ENCODE measurements at regions not wholly inside any gene's neighbourhood (a gene's known extent, or its start where the extent isn't known, plus 50 kb on each side); places are given as distances from the start of the nearest gene placed in this dataset.
"Not testable (repeated sequence)": the region's sequence is repeated elsewhere in the genome, so short reads cannot be mapped to it uniquely, and the experiment has no call there.

DNA sequence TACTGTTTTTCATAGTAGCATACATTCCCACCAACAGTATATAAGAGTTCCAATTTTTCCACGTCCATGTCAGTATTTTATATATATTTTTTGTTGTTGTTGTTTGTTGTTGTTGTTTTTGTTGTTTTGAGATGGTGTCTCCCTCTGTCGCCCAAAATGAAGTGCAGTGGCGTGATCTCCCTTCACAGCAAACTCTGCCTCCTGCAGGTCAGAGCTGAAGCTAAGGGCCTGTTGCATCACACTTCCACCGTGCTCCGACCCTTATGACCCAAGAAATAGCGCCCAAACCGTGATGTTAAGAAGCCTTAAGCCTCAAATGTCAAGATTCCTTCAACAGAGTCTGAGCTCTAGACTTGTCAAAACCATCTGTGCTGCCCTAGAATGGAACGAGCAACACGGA, 2032.3 kb downstream of the MRPL39 start:
- intact Hi-C loops (cut with micrococcal nuclease; ENCODE audit: unreplicated experiment): no loop called here
- CTCF ChIA-PET: no interaction called here
- H3K4me3 Mint-ChIP-seq (ENCODE audit: low read depth, unreplicated experiment): no peak overlapping the region
- TF ChIP-seq, protein P1, sequence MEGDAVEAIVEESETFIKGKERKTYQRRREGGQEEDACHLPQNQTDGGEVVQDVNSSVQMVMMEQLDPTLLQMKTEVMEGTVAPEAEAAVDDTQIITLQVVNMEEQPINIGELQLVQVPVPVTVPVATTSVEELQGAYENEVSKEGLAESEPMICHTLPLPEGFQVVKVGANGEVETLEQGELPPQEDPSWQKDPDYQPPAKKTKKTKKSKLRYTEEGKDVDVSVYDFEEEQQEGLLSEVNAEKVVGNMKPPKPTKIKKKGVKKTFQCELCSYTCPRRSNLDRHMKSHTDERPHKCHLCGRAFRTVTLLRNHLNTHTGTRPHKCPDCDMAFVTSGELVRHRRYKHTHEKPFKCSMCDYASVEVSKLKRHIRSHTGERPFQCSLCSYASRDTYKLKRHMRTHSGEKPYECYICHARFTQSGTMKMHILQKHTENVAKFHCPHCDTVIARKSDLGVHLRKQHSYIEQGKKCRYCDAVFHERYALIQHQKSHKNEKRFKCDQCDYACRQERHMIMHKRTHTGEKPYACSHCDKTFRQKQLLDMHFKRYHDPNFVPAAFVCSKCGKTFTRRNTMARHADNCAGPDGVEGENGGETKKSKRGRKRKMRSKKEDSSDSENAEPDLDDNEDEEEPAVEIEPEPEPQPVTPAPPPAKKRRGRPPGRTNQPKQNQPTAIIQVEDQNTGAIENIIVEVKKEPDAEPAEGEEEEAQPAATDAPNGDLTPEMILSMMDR (IDR thresholded peaks at IDR 0.05; ENCODE audit: unreplicated experiment): no peak
- no TSS peak for BruUV-seq (replicated peaks)
- no peaks in the 10 kb centered on the region for H3K27me3 Mint-ChIP-seq (ENCODE audit: unreplicated experiment)
- H3K9me3 Mint-ChIP-seq (ENCODE audit: low read depth, unreplicated experiment): peaks cover 5% of the 10 kb centered on the region
- H3K36me3 Mint-ChIP-seq (ENCODE audit: insufficient read depth, unreplicated experiment): no peaks in the 10 kb centered on the region
- DNase-seq: no peak
- H3K27ac Mint-ChIP-seq (ENCODE audit: unreplicated experiment): no peak overlapping the region
- no peaks in the 10 kb centered on the region for H3K4me1 Mint-ChIP-seq (ENCODE audit: low read depth, unreplicated experiment)

DNA sequence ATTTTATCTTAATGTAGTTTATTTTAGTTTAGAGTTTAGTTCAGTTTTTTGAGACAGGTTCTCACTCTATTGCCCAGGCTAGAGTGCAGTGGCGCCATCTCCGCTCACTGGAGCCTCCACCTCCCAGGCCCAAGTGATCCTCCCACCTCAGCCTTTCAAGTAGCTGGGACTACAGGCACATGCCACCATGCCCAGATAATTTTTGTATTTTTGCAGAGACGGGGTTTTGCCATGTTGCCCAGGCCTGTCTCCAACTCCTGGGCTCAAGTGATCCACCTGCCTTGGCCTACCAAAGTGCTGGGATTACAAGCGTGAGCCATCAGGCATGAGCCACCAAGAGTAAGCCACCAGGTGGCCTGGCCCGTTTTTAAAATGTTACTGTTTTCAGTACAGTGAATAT, 2058.4 kb downstream of the MRPL39 start:
- CTCF ChIA-PET; H3K9me3 Mint-ChIP-seq (ENCODE audit: low read depth, unreplicated experiment); H3K4me1 Mint-ChIP-seq (ENCODE audit: low read depth, unreplicated experiment); DNase-seq; H3K27ac Mint-ChIP-seq (ENCODE audit: unreplicated experiment); H3K27me3 Mint-ChIP-seq (ENCODE audit: unreplicated experiment); intact Hi-C loops (cut with micrococcal nuclease; ENCODE audit: unreplicated experiment); H3K4me3 Mint-ChIP-seq (ENCODE audit: low read depth, unreplicated experiment); BruUV-seq (replicated peaks); H3K36me3 Mint-ChIP-seq (ENCODE audit: insufficient read depth, unreplicated experiment): not testable (repeated sequence)

- Mint-ChIP-seq H3K4me1 (ENCODE audit: low read depth, unreplicated experiment) (no peaks in the 10 kb centered on the region), H3K27ac (ENCODE audit: unreplicated experiment) (no peak overlapping the region), H3K27me3 (ENCODE audit: unreplicated experiment) (no peaks in the 10 kb centered on the region), H3K4me3 (ENCODE audit: low read depth, unreplicated experiment) (no peak overlapping the region), H3K9me3 (ENCODE audit: low read depth, unreplicated experiment) (no peaks in the 10 kb centered on the region), H3K36me3 (ENCODE audit: insufficient read depth, unreplicated experiment) (no peaks in the 10 kb centered on the region)
- no peak for DNase-seq
- CTCF ChIA-PET: no interaction called here
- TF ChIP-seq, protein P1 (IDR thresholded peaks at IDR 0.05; ENCODE audit: unreplicated experiment): no peak
- no TSS peak for BruUV-seq (replicated peaks)
- intact Hi-C loops (cut with micrococcal nuclease; ENCODE audit: unreplicated experiment): no loop called here
Measured at GRCh38 chr21:23543333-23543732, 2063.9 kb downstream of the MRPL39 start.

DNA sequence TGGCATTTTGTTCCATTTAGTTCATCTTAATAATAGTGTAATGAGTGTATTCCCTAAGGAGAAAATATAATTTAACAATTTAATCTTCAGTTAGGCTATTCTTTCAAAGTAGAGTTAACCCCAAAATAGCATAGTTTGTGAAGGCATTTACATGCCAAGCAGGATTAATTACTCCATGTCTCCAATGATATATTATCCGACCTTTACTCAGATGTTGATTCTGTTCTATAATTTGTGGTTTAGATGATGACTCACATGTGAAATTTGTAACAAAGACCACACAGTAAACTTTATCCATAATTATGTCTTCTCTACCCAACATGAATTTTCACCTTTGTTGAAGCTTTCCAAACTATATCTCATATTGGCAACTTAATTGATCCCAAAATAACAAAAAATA, 2065.2 kb downstream of the MRPL39 start:
- TF ChIP-seq, protein P1 (IDR thresholded peaks at IDR 0.05; ENCODE audit: unreplicated experiment): no peak
- no peak for DNase-seq
- Mint-ChIP-seq H3K4me3 (ENCODE audit: low read depth, unreplicated experiment) (no peak overlapping the region), H3K27me3 (ENCODE audit: unreplicated experiment) (no peaks in the 10 kb centered on the region), H3K27ac (ENCODE audit: unreplicated experiment) (no peak overlapping the region), H3K36me3 (ENCODE audit: insufficient read depth, unreplicated experiment) (no peaks in the 10 kb centered on the region), H3K4me1 (ENCODE audit: low read depth, unreplicated experiment) (no peaks in the 10 kb centered on the region), H3K9me3 (ENCODE audit: low read depth, unreplicated experiment) (no peaks in the 10 kb centered on the region)
- intact Hi-C loops (cut with micrococcal nuclease; ENCODE audit: unreplicated experiment): no loop called here
- BruUV-seq (replicated peaks): no TSS peak
- CTCF ChIA-PET: no interaction called here

DNA sequence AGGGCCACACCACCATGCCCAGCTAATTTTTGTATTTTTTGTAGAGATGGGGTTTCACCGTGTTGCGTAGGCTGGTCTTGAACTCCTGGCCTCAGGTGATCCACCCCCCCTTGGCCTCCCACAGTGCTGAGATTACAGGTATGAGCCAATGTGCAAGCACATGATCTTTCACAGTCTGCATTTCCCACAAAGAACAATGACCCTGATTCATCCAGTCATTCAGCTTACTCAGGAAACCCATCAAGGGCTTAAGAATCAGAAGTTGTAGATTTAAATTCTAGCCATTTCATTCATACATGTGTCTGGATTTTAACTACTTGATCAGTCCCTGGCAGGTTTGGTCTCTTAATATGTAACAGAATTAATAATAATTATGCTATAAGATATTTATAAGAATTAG, 2065.7 kb downstream of the MRPL39 start:
- DNase-seq: no peak
- TF ChIP-seq, protein P1 (IDR thresholded peaks at IDR 0.05; ENCODE audit: unreplicated experiment): no peak
- H3K4me1 Mint-ChIP-seq (ENCODE audit: low read depth, unreplicated experiment): no peaks in the 10 kb centered on the region
- CTCF ChIA-PET: no interaction called here
- no peaks in the 10 kb centered on the region for H3K36me3 Mint-ChIP-seq (ENCODE audit: insufficient read depth, unreplicated experiment)
- H3K4me3 Mint-ChIP-seq (ENCODE audit: low read depth, unreplicated experiment): no peak overlapping the region
- no TSS peak for BruUV-seq (replicated peaks)
- intact Hi-C loops (cut with micrococcal nuclease; ENCODE audit: unreplicated experiment): no loop called here
- no peaks in the 10 kb centered on the region for H3K9me3 Mint-ChIP-seq (ENCODE audit: low read depth, unreplicated experiment)
- H3K27me3 Mint-ChIP-seq (ENCODE audit: unreplicated experiment): no peaks in the 10 kb centered on the region
- no peak overlapping the region for H3K27ac Mint-ChIP-seq (ENCODE audit: unreplicated experiment)

Measured in Calu3 (cell line).